ENCODE measurements at regions not wholly inside any gene's neighbourhood (a gene's known extent, or its start where the extent isn't known, plus 50 kb on each side); places are given as distances from the start of the nearest gene placed in this dataset.

DNA sequence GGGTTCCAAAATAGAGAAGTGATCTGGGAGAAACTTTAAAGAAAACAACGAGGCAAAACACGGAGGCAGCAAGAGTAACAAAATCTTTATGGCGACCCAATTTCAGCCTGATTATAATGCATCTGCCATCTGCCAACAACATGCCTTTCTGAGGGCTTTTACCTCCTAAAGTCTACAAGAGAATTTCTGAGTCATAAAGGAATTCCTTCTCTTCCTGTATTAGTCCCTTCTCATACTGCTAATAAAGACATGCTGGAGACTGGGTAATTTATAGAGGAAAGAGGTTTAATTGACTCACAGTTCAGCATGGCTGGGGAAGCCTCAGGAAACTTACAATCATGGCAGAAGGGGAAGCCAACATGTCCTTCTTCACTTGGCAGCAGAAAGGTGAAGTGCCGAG is 226.6 kb downstream of the HACE1 start:
- no peaks in the 10 kb centered on the region for H3K36me3 ChIP-seq (ENCODE audit: insufficient read depth, low read length)
- H3K4me1 ChIP-seq (ENCODE audit: insufficient read depth, low read length), result peaks cover 8% of the 10 kb centered on the region
- no peaks in the 10 kb centered on the region for H3K9me3 ChIP-seq (ENCODE audit: control insufficient read depth, insufficient read depth, low read length)
- H3K9ac ChIP-seq (ENCODE audit: low read depth, low read length), result no peak overlapping the region

- H3K9me3 ChIP-seq (ENCODE audit: control insufficient read depth, insufficient read depth, low read length), result no peaks in the 10 kb centered on the region
- H3K36me3 ChIP-seq (ENCODE audit: insufficient read depth, low read length), result no peaks in the 10 kb centered on the region
- no peak overlapping the region for H3K9ac ChIP-seq (ENCODE audit: low read depth, low read length)
- H3K4me1 ChIP-seq (ENCODE audit: insufficient read depth, low read length), result peaks cover 8% of the 10 kb centered on the region
These were observed 227.1 kb downstream of the HACE1 start for GRCh38 chr6:104632588-104632987.

DNA sequence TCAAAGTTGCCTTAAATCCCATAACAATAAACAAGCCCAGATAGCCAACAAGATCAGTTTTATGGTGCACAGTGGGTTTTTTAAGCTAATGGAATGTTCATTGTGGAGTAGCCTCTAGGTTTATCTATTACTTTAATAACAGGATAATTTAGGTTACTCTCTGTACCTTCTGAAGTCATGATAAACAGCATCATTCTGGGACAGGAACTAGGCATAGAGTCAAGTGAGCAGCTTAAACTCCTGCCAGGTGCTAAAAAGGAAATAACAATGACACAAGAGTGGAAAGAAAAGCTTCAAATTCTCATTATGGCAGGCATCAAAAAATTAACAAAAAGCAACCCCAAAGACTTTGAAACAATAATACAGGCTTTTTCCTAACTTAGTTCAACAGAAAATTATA is 228.8 kb downstream of the HACE1 start:
- H3K36me3 ChIP-seq (ENCODE audit: insufficient read depth, low read length), result no peaks in the 10 kb centered on the region
- no peaks in the 10 kb centered on the region for H3K9me3 ChIP-seq (ENCODE audit: control insufficient read depth, insufficient read depth, low read length)
- no peak overlapping the region for H3K9ac ChIP-seq (ENCODE audit: low read depth, low read length)
- peaks cover 9% of the 10 kb centered on the region for H3K4me1 ChIP-seq (ENCODE audit: insufficient read depth, low read length)

DNA sequence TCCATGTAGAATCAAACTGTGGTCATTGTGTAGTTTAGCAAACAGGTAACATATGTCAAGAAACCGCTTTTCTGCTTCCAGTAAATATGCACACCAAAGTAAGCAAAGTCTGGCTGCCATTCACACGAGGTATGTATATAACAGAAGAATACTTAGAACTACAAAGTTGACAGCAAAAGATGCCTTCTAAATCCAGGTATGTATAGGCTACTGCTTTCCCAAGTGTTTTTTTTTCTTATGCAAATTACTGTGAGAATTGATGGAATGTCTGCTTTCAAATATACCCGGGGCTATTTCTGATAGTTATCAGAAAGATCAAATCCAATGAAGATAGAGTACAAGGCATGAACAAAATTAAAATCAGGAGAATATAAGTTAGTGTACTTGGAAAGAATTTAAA is 229.2 kb downstream of the HACE1 start:
- peaks cover 13% of the 10 kb centered on the region for H3K4me1 ChIP-seq (ENCODE audit: insufficient read depth, low read length)
- H3K9me3 ChIP-seq (ENCODE audit: control insufficient read depth, insufficient read depth, low read length), result no peaks in the 10 kb centered on the region
- H3K9ac ChIP-seq (ENCODE audit: low read depth, low read length), result no peak overlapping the region
- no peaks in the 10 kb centered on the region for H3K36me3 ChIP-seq (ENCODE audit: insufficient read depth, low read length)

GRCh38 chr6:104629826-104630225 is 229.9 kb downstream of the HACE1 start:
- Histone ChIP-seq H3K36me3 (ENCODE audit: insufficient read depth, low read length) (no peaks in the 10 kb centered on the region), H3K4me1 (ENCODE audit: insufficient read depth, low read length) (peaks cover 13% of the 10 kb centered on the region), H3K9me3 (ENCODE audit: control insufficient read depth, insufficient read depth, low read length) (no peaks in the 10 kb centered on the region), H3K9ac (ENCODE audit: low read depth, low read length) (no peak overlapping the region)

DNA sequence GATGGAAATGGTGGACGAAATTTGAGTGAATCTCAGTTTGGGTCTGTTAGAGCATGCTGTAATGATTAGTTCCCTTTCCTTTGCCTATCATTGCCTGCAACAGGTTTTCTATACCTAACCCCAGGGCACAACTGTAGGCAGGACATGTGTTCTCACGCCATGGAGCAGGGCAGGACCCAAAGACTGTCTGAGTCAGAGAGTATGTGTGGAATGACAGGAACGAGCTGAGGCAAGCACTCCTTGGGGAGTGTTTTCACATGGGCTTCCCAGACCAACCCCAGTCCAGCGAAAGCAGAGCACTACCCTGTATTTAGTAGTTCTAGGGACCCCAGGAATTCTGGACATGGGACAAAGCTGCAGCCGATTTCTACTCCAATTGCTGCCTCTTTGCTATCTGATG is 234.2 kb downstream of the HACE1 start:
- no peaks in the 10 kb centered on the region for H3K9me3 ChIP-seq (ENCODE audit: control insufficient read depth, insufficient read depth, low read length)
- H3K36me3 ChIP-seq (ENCODE audit: insufficient read depth, low read length), result no peaks in the 10 kb centered on the region
- H3K4me1 ChIP-seq (ENCODE audit: insufficient read depth, low read length), result peaks cover 13% of the 10 kb centered on the region
- H3K9ac ChIP-seq (ENCODE audit: low read depth, low read length), result no peak overlapping the region

GRCh38 chr6:104623052-104623690 is 236.5 kb downstream of the HACE1 start:
- no peak overlapping the region for H3K9ac ChIP-seq (ENCODE audit: low read depth, low read length)
- no peaks in the 10 kb centered on the region for H3K9me3 ChIP-seq (ENCODE audit: control insufficient read depth, insufficient read depth, low read length)
- no peaks in the 10 kb centered on the region for H3K36me3 ChIP-seq (ENCODE audit: insufficient read depth, low read length)
- H3K4me1 ChIP-seq (ENCODE audit: insufficient read depth, low read length), result peaks cover 5% of the 10 kb centered on the region

DNA sequence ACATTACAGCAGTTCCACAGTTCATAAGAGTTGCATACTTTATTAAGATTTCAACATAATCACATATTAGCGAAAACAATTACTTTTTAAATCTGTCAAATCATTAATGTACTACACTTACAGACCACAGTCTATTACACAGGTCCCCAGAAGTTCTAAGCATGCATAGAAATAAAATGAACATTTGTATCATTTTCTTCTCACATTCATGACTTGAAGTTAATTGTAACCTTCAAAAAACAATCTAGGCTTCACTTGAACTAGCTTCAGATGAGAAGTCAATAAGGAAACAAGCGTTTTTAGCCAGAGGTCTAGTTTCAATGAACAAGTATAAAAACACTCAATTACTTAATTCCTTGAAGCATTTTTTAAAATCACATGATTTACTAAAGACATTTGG is 238.3 kb downstream of the HACE1 start:
- Histone ChIP-seq H3K9me3 (ENCODE audit: control insufficient read depth, insufficient read depth, low read length) (no peaks in the 10 kb centered on the region), H3K4me1 (ENCODE audit: insufficient read depth, low read length) (peaks cover 5% of the 10 kb centered on the region), H3K9ac (ENCODE audit: low read depth, low read length) (no peak overlapping the region)

GRCh38 chr6:104617591-104617990 is 242.1 kb downstream of the HACE1 start:
- Histone ChIP-seq H3K9me3 (ENCODE audit: control insufficient read depth, insufficient read depth, low read length) (no peaks in the 10 kb centered on the region), H3K9ac (ENCODE audit: low read depth, low read length) (no peak overlapping the region), H3K4me1 (ENCODE audit: insufficient read depth, low read length) (no peaks in the 10 kb centered on the region), H3K36me3 (ENCODE audit: insufficient read depth, low read length) (no peaks in the 10 kb centered on the region)

More for the DNA sequence above, 238.3 kb downstream of the HACE1 start:
- H3K36me3 ChIP-seq (ENCODE audit: insufficient read depth, low read length), result no peaks in the 10 kb centered on the region

DNA sequence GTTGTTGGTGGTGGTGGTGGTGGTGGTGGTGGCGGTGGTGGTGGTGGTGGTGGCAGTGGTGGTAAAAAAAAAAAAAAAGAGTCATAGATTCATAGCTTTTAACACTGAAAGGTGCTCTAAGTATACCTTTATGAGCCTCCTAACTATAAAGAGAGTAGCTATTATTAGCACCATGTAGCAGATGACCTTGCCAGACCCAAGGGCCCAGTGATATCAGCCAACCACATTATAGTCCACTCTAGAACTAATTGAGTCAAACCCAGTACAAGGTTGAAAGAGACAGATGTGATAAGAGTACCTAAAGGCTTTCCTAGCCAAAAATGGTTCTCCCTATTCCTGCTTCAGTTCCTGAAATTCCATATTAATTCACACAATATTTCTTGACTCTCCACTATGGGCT is 245.3 kb downstream of the HACE1 start:
- Histone ChIP-seq H3K36me3 (ENCODE audit: insufficient read depth, low read length) (no peaks in the 10 kb centered on the region), H3K9ac (ENCODE audit: low read depth, low read length) (no peak overlapping the region), H3K4me1 (ENCODE audit: insufficient read depth, low read length) (no peaks in the 10 kb centered on the region), H3K9me3 (ENCODE audit: control insufficient read depth, insufficient read depth, low read length) (no peaks in the 10 kb centered on the region)

DNA sequence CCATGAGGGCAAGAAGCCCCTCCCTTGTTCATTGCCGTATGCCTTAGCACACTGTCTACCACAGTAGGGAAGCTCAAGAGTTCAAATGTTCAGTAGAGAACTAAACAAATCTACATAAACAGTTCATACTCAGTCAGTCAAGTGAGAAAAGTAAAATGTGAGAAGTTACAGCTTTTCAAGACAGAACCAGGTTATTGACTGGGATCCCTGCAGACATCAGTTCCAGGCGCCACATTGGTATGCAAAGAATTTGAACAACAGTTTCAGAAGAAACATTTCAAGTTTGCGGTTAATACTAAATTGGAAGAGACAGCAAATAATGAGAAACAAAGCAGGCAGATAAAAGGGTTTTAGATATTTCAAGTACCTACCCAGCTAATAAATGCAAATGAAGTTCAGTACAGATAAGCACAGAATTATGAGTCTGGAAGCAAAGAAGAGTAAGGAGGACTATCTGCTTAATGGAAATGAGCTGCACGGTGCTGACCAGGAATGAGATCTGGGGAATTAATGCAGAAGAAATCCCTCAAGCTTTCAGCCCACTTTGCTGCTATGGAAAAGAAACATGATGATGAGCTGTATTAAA is 246.2 kb downstream of the HACE1 start:
- Histone ChIP-seq H3K4me1 (ENCODE audit: insufficient read depth, low read length) (no peaks in the 10 kb centered on the region), H3K36me3 (ENCODE audit: insufficient read depth, low read length) (no peaks in the 10 kb centered on the region), H3K9me3 (ENCODE audit: control insufficient read depth, insufficient read depth, low read length) (no peaks in the 10 kb centered on the region), H3K9ac (ENCODE audit: low read depth, low read length) (no peak overlapping the region)

- H3K9ac ChIP-seq (ENCODE audit: low read depth, low read length), result no peak overlapping the region
- no peaks in the 10 kb centered on the region for H3K4me1 ChIP-seq (ENCODE audit: insufficient read depth, low read length)
- H3K36me3 ChIP-seq (ENCODE audit: insufficient read depth, low read length), result no peaks in the 10 kb centered on the region
- H3K9me3 ChIP-seq (ENCODE audit: control insufficient read depth, insufficient read depth, low read length), result no peaks in the 10 kb centered on the region
These were observed 247.2 kb downstream of the HACE1 start for GRCh38 chr6:104612541-104612940.

- Histone ChIP-seq H3K9me3 (ENCODE audit: control insufficient read depth, insufficient read depth, low read length) (no peaks in the 10 kb centered on the region), H3K9ac (ENCODE audit: low read depth, low read length) (no peak overlapping the region), H3K36me3 (ENCODE audit: insufficient read depth, low read length) (no peaks in the 10 kb centered on the region), H3K4me1 (ENCODE audit: insufficient read depth, low read length) (no peaks in the 10 kb centered on the region)
These were observed 251.6 kb downstream of the HACE1 start for GRCh38 chr6:104608101-104608500.

GRCh38 chr6:104607501-104607900 is 252.2 kb downstream of the HACE1 start:
- Histone ChIP-seq H3K9ac (ENCODE audit: low read depth, low read length) (no peak overlapping the region), H3K36me3 (ENCODE audit: insufficient read depth, low read length) (no peaks in the 10 kb centered on the region), H3K4me1 (ENCODE audit: insufficient read depth, low read length) (no peaks in the 10 kb centered on the region), H3K9me3 (ENCODE audit: control insufficient read depth, insufficient read depth, low read length) (no peaks in the 10 kb centered on the region)

GRCh38 chr6:104606361-104606760 is 253.4 kb downstream of the HACE1 start:
- no peak overlapping the region for H3K9ac ChIP-seq (ENCODE audit: low read depth, low read length)
- no peaks in the 10 kb centered on the region for H3K4me1 ChIP-seq (ENCODE audit: insufficient read depth, low read length)
- H3K9me3 ChIP-seq (ENCODE audit: control insufficient read depth, insufficient read depth, low read length), result no peaks in the 10 kb centered on the region
- H3K36me3 ChIP-seq (ENCODE audit: insufficient read depth, low read length), result no peaks in the 10 kb centered on the region
